Esophagus squamous epithelium (tissue), 5 donors: ENCODE measurements at regions not wholly inside any gene's neighbourhood (a gene's known extent, or its start where the extent isn't known, plus 50 kb on each side); places are given as distances from the start of the nearest gene placed in this dataset.

Experiments
- DNase-seq: peaks from one replicate; lab custom pipeline; 2025; lab: John Stamatoyannopoulos, UW
- H3K27ac ChIP-seq, 4 donors: fragments of 200-600 bp; sonication (generic); one replicate each; pipeline ENCODE4 v1.5.1; 2016 to 2019; ENCODE audit warnings: mild to moderate bottlenecking in 1 of 4
- H3K27me3 ChIP-seq, 4 donors: fragments of 200-600 bp; sonication (generic); 1 replicate in 3 of 4; 2 replicates in 1 of 4; pipeline versions ENCODE4 v1.5.1 to v1.6.0; 2017 to 2021; ENCODE audit warnings: antibody characterized with exemption in 1 of 4
- H3K36me3 ChIP-seq, 3 donors: fragments of 200-600 bp; sonication (generic); one replicate each; pipeline ENCODE4 v1.5.1; 2016 to 2019
- H3K4me1 ChIP-seq, 3 donors: fragments of 200-600 bp; sonication (generic); one replicate each; pipeline ENCODE4 v1.5.1; 2017 to 2019
- H3K4me3 ChIP-seq, 4 donors: fragments of 200-600 bp; sonication (generic); 1 replicate in 3 of 4; 2 replicates in 1 of 4; pipeline ENCODE4 v1.5.1; 2016 to 2019; ENCODE audit warnings: mild to moderate bottlenecking in 2 of 4, moderate library complexity in 1 of 4
- H3K9me3 ChIP-seq, 3 donors: fragments of 200-600 bp; sonication (generic); one replicate each; pipeline ENCODE4 v1.5.1; 2016 to 2019
- POLR2A ChIP-seq, 4 donors: fragments of 450-650 bp; IDR thresholded peaks; one replicate each; pipeline ENCODE4 v1.6.1; 2017; ENCODE audit warnings: antibody characterized with exemption in 4 of 4, mild to moderate bottlenecking in 4 of 4, moderate library complexity in 3 of 4
- WGBS, 2 donors: methylation state at CpG; one replicate each; pipeline ENCODE4 v1.1.5; 2018; 5-methylcytosine and 5-hydroxymethylcytosine counted together
- intact Hi-C: fragments of 100-400 bp; cut with DNase I; formaldehyde crosslinking; loops from one replicate; pipeline ENCODE4 v1.15.0; 2022
- TF ChIP-seq, protein P1 (sequence below), 6 experiments: fragments of 450-650 bp in 4 of 6; fragments of 200-600 bp in 2 of 6; sonication (generic) in 2 of 6; IDR thresholded peaks; one replicate each; pipeline ENCODE4 v1.5.1; 2016 to 2019; ENCODE audit warnings: antibody characterized with exemption in 6 of 6, mild to moderate bottlenecking in 4 of 6, moderate library complexity in 4 of 6
- donor health status: DM: yes; HTN: yes; CAD: no.

DNA sequence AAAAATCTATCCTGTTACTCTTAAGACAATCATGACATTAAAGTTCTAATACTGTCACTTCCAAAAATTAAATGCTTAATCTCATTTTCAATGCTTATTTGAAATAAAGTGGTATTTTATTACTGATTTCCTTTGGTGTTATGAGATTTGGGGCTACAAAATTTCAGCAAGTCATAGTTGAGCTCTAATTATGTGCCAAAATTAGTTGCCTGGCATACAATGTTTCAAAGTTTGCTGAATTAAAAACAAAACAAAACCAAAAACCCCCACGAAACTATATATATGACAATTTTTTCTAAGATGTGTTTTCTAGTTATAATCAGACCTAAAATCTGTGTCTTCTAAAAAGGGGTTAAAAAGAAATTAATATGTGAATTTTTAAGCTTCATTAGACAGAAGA, 62.2 kb downstream of the KCNRG start:
- no peak for DNase-seq
- Histone ChIP-seq H3K36me3 (no peaks in the 10 kb centered on the region), H3K4me1 (peaks cover 0 to 77% (median 8%) of the 10 kb centered on the region in 3 donors), H3K27ac (peak overlapping the region in 3 of 4 donors; percentile 93 to 98 (median 95)), H3K27me3 (peaks cover 0 to 33% (median 0%) of the 10 kb centered on the region in 4 donors), H3K9me3 (no peaks in the 10 kb centered on the region), H3K4me3 (peak overlapping the region in 1 of 4 donors; percentile 84)
- 20 to 21% methylated on average over 1 of the region's 1 CpG for WGBS, 2 donors
- intact Hi-C loops = no loop called here
- TF ChIP-seq, protein P1, sequence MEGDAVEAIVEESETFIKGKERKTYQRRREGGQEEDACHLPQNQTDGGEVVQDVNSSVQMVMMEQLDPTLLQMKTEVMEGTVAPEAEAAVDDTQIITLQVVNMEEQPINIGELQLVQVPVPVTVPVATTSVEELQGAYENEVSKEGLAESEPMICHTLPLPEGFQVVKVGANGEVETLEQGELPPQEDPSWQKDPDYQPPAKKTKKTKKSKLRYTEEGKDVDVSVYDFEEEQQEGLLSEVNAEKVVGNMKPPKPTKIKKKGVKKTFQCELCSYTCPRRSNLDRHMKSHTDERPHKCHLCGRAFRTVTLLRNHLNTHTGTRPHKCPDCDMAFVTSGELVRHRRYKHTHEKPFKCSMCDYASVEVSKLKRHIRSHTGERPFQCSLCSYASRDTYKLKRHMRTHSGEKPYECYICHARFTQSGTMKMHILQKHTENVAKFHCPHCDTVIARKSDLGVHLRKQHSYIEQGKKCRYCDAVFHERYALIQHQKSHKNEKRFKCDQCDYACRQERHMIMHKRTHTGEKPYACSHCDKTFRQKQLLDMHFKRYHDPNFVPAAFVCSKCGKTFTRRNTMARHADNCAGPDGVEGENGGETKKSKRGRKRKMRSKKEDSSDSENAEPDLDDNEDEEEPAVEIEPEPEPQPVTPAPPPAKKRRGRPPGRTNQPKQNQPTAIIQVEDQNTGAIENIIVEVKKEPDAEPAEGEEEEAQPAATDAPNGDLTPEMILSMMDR (IDR thresholded peaks at IDR 0.05) = no peak
- no peak for TF ChIP-seq POLR2A (IDR thresholded peaks at IDR 0.05)

DNA sequence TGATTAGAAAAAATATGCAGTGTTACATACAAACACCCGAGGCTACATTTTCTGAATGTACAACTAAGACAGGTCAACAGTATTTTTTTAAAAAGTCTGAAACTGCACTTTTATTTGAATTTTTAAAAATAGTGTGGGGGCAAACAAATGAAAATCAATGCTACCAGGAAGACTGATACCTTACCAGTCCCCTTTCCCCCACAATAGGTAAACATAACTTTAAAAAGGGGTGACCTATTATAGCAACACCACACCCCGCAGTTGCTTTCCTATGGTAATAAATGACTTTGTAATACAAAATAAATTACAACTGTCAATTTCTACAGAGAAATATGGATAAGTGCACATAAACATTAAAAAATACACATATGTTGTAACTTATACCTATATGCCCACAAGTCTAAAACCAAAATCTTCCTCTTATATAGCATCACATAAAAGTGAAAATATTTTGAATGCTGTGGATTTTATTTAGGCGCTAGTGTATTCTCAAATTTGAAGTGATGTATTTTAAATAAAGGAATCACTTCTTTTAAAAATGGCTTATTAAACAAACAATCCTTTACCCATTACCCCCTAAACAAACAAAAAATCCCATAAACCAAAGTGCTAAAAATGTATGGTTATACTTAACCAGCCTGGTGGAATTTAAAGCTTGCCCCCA, 63.1 kb downstream of the KCNRG start:
- peaks cover 3 to 77% (median 15%) of the 10 kb centered on the region in 3 donors for H3K4me1 ChIP-seq
- H3K9me3 ChIP-seq = no peaks in the 10 kb centered on the region
- H3K27ac ChIP-seq = peak overlapping the region in 3 of 4 donors; percentile 93 to 98 (median 95)
- peaks cover 0 to 33% (median 0%) of the 10 kb centered on the region in 4 donors for H3K27me3 ChIP-seq
- 28% methylated on average over 3 of the region's 3 CpGs for WGBS, 2 donors
- peak overlapping the region; percentile 75 to 84 (median 78) for H3K4me3 ChIP-seq
- TF ChIP-seq POLR2A (IDR thresholded peaks at IDR 0.05) = no peak
- TF ChIP-seq, protein P1 (IDR thresholded peaks at IDR 0.05) = no peak
- intact Hi-C loops = no loop called here
- no peak for DNase-seq
- H3K36me3 ChIP-seq = no peaks in the 10 kb centered on the region

DNA sequence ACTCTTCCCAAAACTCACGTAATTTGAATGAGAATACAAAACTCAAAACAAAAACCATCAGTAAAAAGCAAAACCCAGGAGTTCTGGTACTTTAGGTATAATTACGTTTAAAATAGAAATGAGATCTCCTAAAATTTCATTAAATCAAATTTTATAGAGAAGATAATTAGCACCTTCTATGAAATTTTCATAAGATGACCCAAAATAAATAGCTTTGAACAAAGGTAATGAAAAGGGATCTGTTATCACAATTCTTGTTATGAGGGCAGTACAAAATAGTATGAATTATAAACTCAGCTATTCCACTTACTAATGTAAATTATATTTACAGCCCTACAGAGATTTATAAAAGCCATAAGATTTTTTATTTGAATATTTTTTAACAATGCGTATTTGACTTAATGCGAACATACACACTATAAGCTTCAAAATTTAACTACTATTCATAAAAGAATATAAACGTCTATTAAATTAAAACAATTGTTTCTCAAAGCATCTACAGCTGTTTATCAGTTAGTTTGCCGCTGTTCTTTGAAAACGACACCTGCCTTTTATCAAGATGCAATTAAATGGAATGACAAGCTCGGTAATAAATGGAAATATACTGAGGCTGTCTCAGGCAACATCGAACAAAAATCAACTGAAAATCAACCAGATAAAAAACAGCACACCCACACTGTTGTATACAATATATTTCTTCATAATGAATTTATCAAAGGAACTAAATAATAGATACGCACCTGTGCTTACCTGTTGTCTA, 63.8 kb downstream of the KCNRG start:
- 22% methylated on average over 10 of the region's 10 CpGs for WGBS, 2 donors
- DNase-seq = no peak
- H3K27ac ChIP-seq = peak overlapping the region; percentile 27 to 98 (median 94)

DNA sequence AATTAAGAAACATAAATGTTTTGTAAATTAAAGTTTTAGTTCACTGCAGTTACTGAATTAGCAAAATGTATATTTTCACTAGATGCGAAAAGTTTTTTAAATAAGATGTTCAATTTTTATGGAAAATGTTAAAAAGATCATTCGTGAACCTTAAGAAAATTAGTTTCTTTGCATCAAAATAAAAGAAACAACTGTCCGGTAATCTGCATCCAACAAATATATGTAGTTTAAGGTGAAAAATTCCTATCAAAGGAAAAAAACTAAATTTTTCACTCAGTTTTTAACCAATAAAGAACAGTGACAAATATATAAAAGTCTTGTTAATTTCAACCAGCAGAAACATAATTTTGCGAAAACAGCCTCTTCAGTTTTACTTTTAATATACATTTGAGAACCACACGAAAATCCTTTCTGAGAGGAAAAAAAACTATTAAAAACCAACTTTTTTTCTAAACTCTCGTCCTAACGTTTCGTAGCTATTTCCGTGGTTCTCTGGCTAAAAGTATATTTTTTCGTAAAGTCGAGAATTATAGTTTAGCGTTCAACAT, 64.5 kb downstream of the KCNRG start:
- Histone ChIP-seq H3K9me3 (no peaks in the 10 kb centered on the region), H3K4me1 (peaks cover 10 to 77% (median 15%) of the 10 kb centered on the region in 3 donors), H3K27me3 (peaks cover 0 to 33% (median 0%) of the 10 kb centered on the region in 4 donors), H3K27ac (peak overlapping the region; percentile 92 to 98 (median 94)), H3K36me3 (no peaks in the 10 kb centered on the region), H3K4me3 (peak overlapping the region; percentile 75 to 84 (median 78))
- intact Hi-C loops = loop anchor here (5.0 to 10.0 kb wide), 3 partner anchors 43 to 835 kb away; no protein-coding TSS in a partner anchor
- no peak for DNase-seq
- 5 to 7% methylated on average over 12 of the region's 12 CpGs for WGBS, 2 donors
- TF ChIP-seq, protein P1 (IDR thresholded peaks at IDR 0.05) = no peak
- no peak for TF ChIP-seq POLR2A (IDR thresholded peaks at IDR 0.05)

More for the DNA sequence above, 63.8 kb downstream of the KCNRG start:
- peaks cover 10 to 77% (median 15%) of the 10 kb centered on the region in 3 donors for H3K4me1 ChIP-seq
- no peaks in the 10 kb centered on the region for H3K9me3 ChIP-seq
- peak overlapping the region; percentile 75 to 84 (median 78) for H3K4me3 ChIP-seq
- H3K27me3 ChIP-seq = peaks cover 0 to 33% (median 0%) of the 10 kb centered on the region in 4 donors
- no peak for TF ChIP-seq POLR2A (IDR thresholded peaks at IDR 0.05)
- TF ChIP-seq, protein P1 (IDR thresholded peaks at IDR 0.05) = no peak
- intact Hi-C loops = no loop called here
- no peaks in the 10 kb centered on the region for H3K36me3 ChIP-seq
